HCT116 (cell line): ENCODE measurements at regions not wholly inside any gene's neighbourhood (a gene's known extent, or its start where the extent isn't known, plus 50 kb on each side); places are given as distances from the start of the nearest gene placed in this dataset.
"Not testable (repeated sequence)": the region's sequence is repeated elsewhere in the genome, so short reads cannot be mapped to it uniquely, and the experiment has no call there.

ENCODE experiments used
- ATAC-seq: fragments of 200-7000 bp; cut with Tn5 transposase; 2 replicates; pipeline ENCODE4 v1.9.1; 2020; ENCODE audit warnings: mild to moderate bottlenecking, moderate library complexity
- BruUV-seq: library from RNA; stranded (reverse); fragments of 400-500 nt; replicated peaks from 2 replicates; lab custom pipeline; 2021; lab: Mats Ljungman, UMichigan
- CTCF ChIA-PET: fragments of 300-600 bp; sonication (Branson Sonifier 250); formaldehyde crosslinking; loops from one replicate; lab custom pipeline; 2021; ENCODE audit warnings: antibody characterized with exemption; lab: Charles Lee
- POLR2A ChIA-PET: fragments of 300-600, 350-600 bp; sonication (Branson Sonifier 250); formaldehyde crosslinking; loops from one replicate; lab custom pipeline; 2021; ENCODE audit warnings: antibody characterized with exemption; lab: Charles Lee
- RAD21 ChIA-PET, 2 experiments: fragments of 300-600 bp; sonication (Branson Sonifier 250); formaldehyde crosslinking; loops; one replicate each; lab custom pipeline; 2023; ENCODE audit warnings: low total read pairs in 2 of 2; ENCODE audit not compliant: uncharacterized antibody in 2 of 2, unreplicated experiment in 2 of 2, low non-redundant PET in 1 of 2; lab: Charles Lee
- DNase-seq: peaks from one replicate; pipeline ENCODE4 v3.0.0-alpha.2; 2010; ENCODE audit warnings: low read depth, low spot score
- H2AFZ ChIP-seq: fragments of 200-600 bp; shearing (Covaris generic), sonication (generic); 2 replicates; pipeline ENCODE4 v1.6.1; 2017; ENCODE audit warnings: low read depth, mixed run types, mixed read lengths, antibody characterized with exemption, low read length; ENCODE audit not compliant: poor library complexity, severe bottlenecking
- H3K27ac ChIP-seq: 2 replicates; pipeline ENCODE4 v1.5.1; 2012; ENCODE audit warnings: low read depth, low read length
- H3K27me3 ChIP-seq: fragments of 200-600 bp; sonication (generic); 2 replicates; pipeline ENCODE4 v1.6.1; 2016; ENCODE audit warnings: mixed run types, low read length, mixed read lengths; ENCODE audit not compliant: insufficient read depth
- H3K36me3 ChIP-seq, 2 experiments: fragments of 200-500 bp in 1 of 2; fragments of 200-600 bp in 1 of 2; sonication (Bioruptor generic) in 1 of 2; sonication (generic) in 1 of 2; 2 replicates each; pipeline versions ENCODE4 v1.5.1 to v1.6.1; 2014 to 2016; ENCODE audit warnings: low read length in 2 of 2, inconsistent platforms in 1 of 2, mixed read lengths in 1 of 2, mixed run types in 1 of 2; ENCODE audit not compliant: insufficient read depth in 2 of 2, control insufficient read depth in 1 of 2
- H3K4me1 ChIP-seq, 2 experiments: fragments of 200-600 bp in 1 of 2; sonication (generic) in 1 of 2; 2 replicates each; pipeline versions ENCODE4 v1.5.1 to v1.6.1; 2012 to 2017; ENCODE audit warnings: low read length in 2 of 2, inconsistent platforms in 1 of 2, mild to moderate bottlenecking in 1 of 2, mixed read lengths in 1 of 2, mixed run types in 1 of 2, moderate library complexity in 1 of 2; ENCODE audit not compliant: insufficient read depth in 2 of 2, control insufficient read depth in 1 of 2
- H3K4me2 ChIP-seq: fragments of 200-600 bp; sonication (generic); 2 replicates; pipeline ENCODE4 v1.6.1; 2017; ENCODE audit warnings: mixed run types, low read length, mixed read lengths
- H3K4me3 ChIP-seq, 2 experiments: fragments of 200-600 bp in 1 of 2; sonication (generic) in 1 of 2; replicated peaks in 1 of 2; 2 replicates each; pipeline ENCODE4 v1.5.1; 2011 to 2016; ENCODE audit warnings: low read length in 2 of 2, control low read depth in 1 of 2, low read depth in 1 of 2, mild to moderate bottlenecking in 1 of 2, mixed read lengths in 1 of 2, mixed run types in 1 of 2
- H3K79me2 ChIP-seq: fragments of 200-600 bp; sonication (generic); 2 replicates; pipeline ENCODE4 v1.6.1; 2017; ENCODE audit warnings: mild to moderate bottlenecking, mixed run types, low read length, moderate library complexity, mixed read lengths; ENCODE audit not compliant: insufficient read depth
- H3K9ac ChIP-seq: fragments of 200-600 bp; sonication (generic); 2 replicates; pipeline ENCODE4 v1.6.1; 2016; ENCODE audit warnings: low read length, mixed read lengths
- H3K9me2 ChIP-seq: fragments of 200-600 bp; sonication (generic), shearing (Covaris generic); 2 replicates; pipeline ENCODE4 v1.6.1; 2017; ENCODE audit warnings: mixed run types, mild to moderate bottlenecking, moderate library complexity; ENCODE audit not compliant: insufficient read depth
- H3K9me3 ChIP-seq, 2 experiments: fragments of 200-500 bp in 1 of 2; fragments of 200-600 bp in 1 of 2; sonication (Bioruptor generic) in 1 of 2; sonication (generic) in 1 of 2; 2 replicates each; pipeline ENCODE4 v1.6.1; 2014 to 2017; ENCODE audit warnings: low read length in 2 of 2, mixed read lengths in 2 of 2, inconsistent platforms in 1 of 2, low read depth in 1 of 2, mild to moderate bottlenecking in 1 of 2, mixed run types in 1 of 2, moderate library complexity in 1 of 2; ENCODE audit not compliant: control insufficient read depth in 1 of 2, insufficient read depth in 1 of 2
- H4K20me1 ChIP-seq: fragments of 200-600 bp; sonication (generic), shearing (Covaris generic); 2 replicates; pipeline ENCODE4 v1.6.1; 2017; ENCODE audit warnings: mixed run types, mild to moderate bottlenecking, moderate library complexity; ENCODE audit not compliant: insufficient read depth
- ATF3 ChIP-seq: IDR thresholded peaks from 2 replicates; pipeline ENCODE4 v1.6.1; 2012
- CBX3 ChIP-seq: IDR thresholded peaks from 2 replicates; pipeline ENCODE4 v1.6.1; 2012; ENCODE audit warnings: low read depth
- CEBPB ChIP-seq: IDR thresholded peaks from 2 replicates; pipeline ENCODE4 v1.6.1; 2012; ENCODE audit warnings: low read depth
- EZH2 ChIP-seq: fragments of 200-600 bp; sonication (generic); IDR thresholded peaks from 2 replicates; pipeline ENCODE4 v1.6.1; 2017; ENCODE audit warnings: antibody characterized with exemption, mixed run types
- EZH2phosphoT487 ChIP-seq: fragments of 200-600 bp; IDR thresholded peaks from 2 replicates; pipeline ENCODE4 v1.6.1; 2018; ENCODE audit warnings: antibody characterized with exemption, borderline replicate concordance
- FOSL1 ChIP-seq: IDR thresholded peaks from 2 replicates; pipeline ENCODE4 v1.6.1; 2012; ENCODE audit warnings: low read depth
- POLR2A ChIP-seq: IDR thresholded peaks from 2 replicates; pipeline ENCODE4 v1.7.0; 2011; ENCODE audit warnings: borderline replicate concordance; ENCODE audit not compliant: insufficient read depth, insufficient read length; ENCODE audit errors: extremely low read depth
- SP1 ChIP-seq: IDR thresholded peaks from 2 replicates; pipeline ENCODE4 v1.6.1; 2012; ENCODE audit warnings: low read depth
- SRF ChIP-seq: IDR thresholded peaks from 2 replicates; pipeline ENCODE4 v1.6.1; 2012; ENCODE audit warnings: low read depth
- ZFX ChIP-seq: fragments of 450-650 bp; IDR thresholded peaks from 2 replicates; pipeline ENCODE4 v1.6.1; 2017
- intact Hi-C: fragments of 100-400 bp; cut with micrococcal nuclease; formaldehyde crosslinking; loops from 2 replicates; pipeline ENCODE4 v1.10.0; 2022
- TF ChIP-seq, protein P1 (sequence below): IDR thresholded peaks from 2 replicates; pipeline ENCODE4 v1.6.1; 2012

GRCh38 chr14:105751291-105751751 is 224.9 kb downstream of the TMEM121 start:
- BruUV-seq, H3K4me1 ChIP-seq, DNase-seq, H3K79me2 ChIP-seq, intact Hi-C loops, H3K27me3 ChIP-seq, H3K9ac ChIP-seq, H3K36me3 ChIP-seq, CTCF ChIA-PET, H4K20me1 ChIP-seq, POLR2A ChIA-PET, ATAC-seq, H3K4me2 ChIP-seq, H3K9me3 ChIP-seq, H3K4me3 ChIP-seq, RAD21 ChIA-PET, H3K9me2 ChIP-seq, H3K27ac ChIP-seq, H2AFZ ChIP-seq: not testable (repeated sequence)

DNA sequence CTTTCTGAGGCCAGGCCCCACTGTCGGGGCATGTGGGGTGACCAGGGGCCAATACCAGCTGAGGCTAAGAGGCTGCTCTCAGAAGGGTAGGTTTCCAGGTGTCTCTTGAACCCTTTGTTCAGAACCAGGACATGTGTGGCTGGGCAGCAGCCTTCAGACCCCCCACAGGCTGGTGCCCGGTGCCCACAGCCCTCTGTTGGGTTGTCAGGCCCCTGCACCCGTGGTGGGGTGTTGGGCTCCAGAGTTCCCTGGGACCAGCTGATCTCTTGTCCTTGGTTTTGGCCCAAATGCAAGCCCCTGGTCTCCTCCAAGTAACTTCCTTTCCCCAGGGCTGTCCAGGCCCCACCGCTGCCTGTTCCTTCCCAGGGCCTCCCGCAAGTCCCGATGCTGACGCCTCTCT is 226.0 kb downstream of the TMEM121 start:
- H3K4me3 ChIP-seq, ATAC-seq, H3K4me2 ChIP-seq, H3K27ac ChIP-seq, H3K9me2 ChIP-seq, H3K9me3 ChIP-seq, H4K20me1 ChIP-seq, H3K36me3 ChIP-seq, CTCF ChIA-PET, BruUV-seq, H3K4me1 ChIP-seq, H3K27me3 ChIP-seq, DNase-seq, RAD21 ChIA-PET, H3K9ac ChIP-seq, POLR2A ChIA-PET, H3K79me2 ChIP-seq, intact Hi-C loops, H2AFZ ChIP-seq: not testable (repeated sequence)

DNA sequence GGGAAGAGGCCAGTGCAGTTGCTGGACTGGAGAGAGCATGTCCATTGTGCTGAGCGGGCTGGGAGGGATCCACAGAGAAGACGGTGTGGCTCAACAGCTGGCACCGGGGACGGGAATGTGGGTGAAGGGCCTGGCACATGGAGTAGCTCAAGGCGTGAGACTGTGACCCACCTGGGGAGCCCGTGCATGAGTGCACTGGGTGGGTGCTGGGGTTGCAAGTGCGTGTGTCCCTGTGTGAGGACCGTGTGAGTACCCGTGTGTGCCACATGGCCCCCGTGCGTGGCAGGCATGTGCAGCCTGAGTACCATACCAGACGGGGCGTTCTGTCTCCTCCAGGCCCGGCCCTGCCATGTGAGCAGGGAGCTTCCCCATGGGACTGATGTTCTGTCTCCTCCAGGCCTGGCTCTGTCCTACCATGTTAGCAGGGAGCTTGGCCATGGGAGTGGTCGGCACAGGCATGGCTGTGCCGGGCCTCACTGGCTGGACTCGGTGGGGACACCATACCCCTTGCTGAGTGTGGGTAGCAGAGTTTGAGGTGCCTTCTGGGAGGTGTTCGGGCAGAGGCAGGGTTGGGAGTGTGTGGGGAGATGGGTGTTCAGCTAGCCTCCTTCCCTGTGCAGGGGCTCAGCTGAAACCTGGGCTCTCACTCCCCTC is 234.4 kb downstream of the TMEM121 start:
- no peak overlapping the region for H3K4me2 ChIP-seq
- H3K4me3 ChIP-seq = no peak overlapping the region
- no peaks in the 10 kb centered on the region for H3K4me1 ChIP-seq
- intact Hi-C loops = loop anchor here (2.0 kb wide), 1 partner anchor 144 kb away; no protein-coding TSS in a partner anchor
- no peak for ATAC-seq
- ChIA-PET RAD21 (no interaction called here), POLR2A (no interaction called here), CTCF (no interaction called here)
- no peaks in the 10 kb centered on the region for H3K9me2 ChIP-seq
- H3K79me2 ChIP-seq = no peaks in the 10 kb centered on the region
- no TSS peak for BruUV-seq
- H3K9ac ChIP-seq = no peak overlapping the region
- no peak overlapping the region for H3K27ac ChIP-seq
- H2AFZ ChIP-seq = no peak overlapping the region
- H3K27me3 ChIP-seq = no peaks in the 10 kb centered on the region; the same call in 1 of the 2 replicates
- H3K9me3 ChIP-seq = no peaks in the 10 kb centered on the region
- DNase-seq = no peak
- H3K36me3 ChIP-seq = no peaks in the 10 kb centered on the region
- no peaks in the 10 kb centered on the region for H4K20me1 ChIP-seq
- TF ChIP-seq, protein P1, sequence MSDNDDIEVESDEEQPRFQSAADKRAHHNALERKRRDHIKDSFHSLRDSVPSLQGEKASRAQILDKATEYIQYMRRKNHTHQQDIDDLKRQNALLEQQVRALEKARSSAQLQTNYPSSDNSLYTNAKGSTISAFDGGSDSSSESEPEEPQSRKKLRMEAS = no peak
- no peak for TF ChIP-seq SRF
- no peak for TF ChIP-seq CBX3
- TF ChIP-seq ZFX = no peak
- TF ChIP-seq EZH2 = no peak
- no peak for TF ChIP-seq EZH2phosphoT487
- no peak for TF ChIP-seq CEBPB
- no peak for TF ChIP-seq POLR2A
- TF ChIP-seq FOSL1 = no peak
- TF ChIP-seq SP1 = no peak
- TF ChIP-seq ATF3 = no peak
